ENCODE measurements at regions not wholly inside any gene's neighbourhood (a gene's known extent, or its start where the extent isn't known, plus 50 kb on each side); places are given as distances from the start of the nearest gene placed in this dataset.

- Histone ChIP-seq H3K27me3 (ENCODE audit: control insufficient read depth, extremely low read depth, insufficient read depth, low read length) (no peaks in the 10 kb centered on the region), H3K4me3 (ENCODE audit: control insufficient read depth in 2 of 3, extremely low read depth in 1 of 3, insufficient read depth in 2 of 3, low read depth in 1 of 3, low read length in 3 of 3) (no peak overlapping the region), H3K4me1 (ENCODE audit: control insufficient read depth, extremely low read depth, insufficient read depth, low read length) (no peaks in the 10 kb centered on the region), H3K9me1 (ENCODE audit: control insufficient read depth, extremely low read depth, insufficient read depth, low read length) (no peaks in the 10 kb centered on the region), H3K9me3 (ENCODE audit: control insufficient read depth, low read depth, low read length) (no peaks in the 10 kb centered on the region), H2AFZ (ENCODE audit: control insufficient read depth, low read length) (no peak overlapping the region), H3K36me3 (ENCODE audit: control insufficient read depth in 2 of 2, extremely low read depth in 1 of 2, insufficient read depth in 2 of 2, low read length in 2 of 2) (no peaks in the 10 kb centered on the region), H3K4me2 (ENCODE audit: control insufficient read depth, extremely low read depth, insufficient read depth, low read depth, low read length) (no peak overlapping the region), H3K9ac (ENCODE audit: control insufficient read depth, extremely low read depth, insufficient read depth, low read length) (no peak overlapping the region), H3K27ac (ENCODE audit: control insufficient read depth, insufficient read depth, low read length) (no peak overlapping the region), H4K20me1 (ENCODE audit: control insufficient read depth, extremely low read depth, insufficient read depth, low read length) (no peaks in the 10 kb centered on the region), H3K79me2 (ENCODE audit: control insufficient read depth, insufficient read depth, low read length) (no peaks in the 10 kb centered on the region)
- DNase-seq (ENCODE audit: low read depth, low spot score) (no peak), FAIRE-seq (no peak)
- TF ChIP-seq, protein P1, sequence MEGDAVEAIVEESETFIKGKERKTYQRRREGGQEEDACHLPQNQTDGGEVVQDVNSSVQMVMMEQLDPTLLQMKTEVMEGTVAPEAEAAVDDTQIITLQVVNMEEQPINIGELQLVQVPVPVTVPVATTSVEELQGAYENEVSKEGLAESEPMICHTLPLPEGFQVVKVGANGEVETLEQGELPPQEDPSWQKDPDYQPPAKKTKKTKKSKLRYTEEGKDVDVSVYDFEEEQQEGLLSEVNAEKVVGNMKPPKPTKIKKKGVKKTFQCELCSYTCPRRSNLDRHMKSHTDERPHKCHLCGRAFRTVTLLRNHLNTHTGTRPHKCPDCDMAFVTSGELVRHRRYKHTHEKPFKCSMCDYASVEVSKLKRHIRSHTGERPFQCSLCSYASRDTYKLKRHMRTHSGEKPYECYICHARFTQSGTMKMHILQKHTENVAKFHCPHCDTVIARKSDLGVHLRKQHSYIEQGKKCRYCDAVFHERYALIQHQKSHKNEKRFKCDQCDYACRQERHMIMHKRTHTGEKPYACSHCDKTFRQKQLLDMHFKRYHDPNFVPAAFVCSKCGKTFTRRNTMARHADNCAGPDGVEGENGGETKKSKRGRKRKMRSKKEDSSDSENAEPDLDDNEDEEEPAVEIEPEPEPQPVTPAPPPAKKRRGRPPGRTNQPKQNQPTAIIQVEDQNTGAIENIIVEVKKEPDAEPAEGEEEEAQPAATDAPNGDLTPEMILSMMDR (optimal IDR thresholded peaks at IDR 0.05 in 1 of 3, IDR thresholded peaks at IDR 0.05 in 1 of 3, conservative IDR thresholded peaks at IDR 0.05 in 1 of 3; ENCODE audit: extremely low read depth in 1 of 3, insufficient read depth in 2 of 3, low read length in 3 of 3) = no peak
- TF ChIP-seq EZH2 (IDR thresholded peaks at IDR 0.05; ENCODE audit: low read length) = no peak
- dilution Hi-C loops (cut with MboI; ENCODE audit: extremely low pct_ligation_motif_present, low sequenced_read_pairs) = no loop called here
These were observed 427.5 kb upstream of the MGAT4C start for GRCh38 chr12:86683568-86684304.

DNA sequence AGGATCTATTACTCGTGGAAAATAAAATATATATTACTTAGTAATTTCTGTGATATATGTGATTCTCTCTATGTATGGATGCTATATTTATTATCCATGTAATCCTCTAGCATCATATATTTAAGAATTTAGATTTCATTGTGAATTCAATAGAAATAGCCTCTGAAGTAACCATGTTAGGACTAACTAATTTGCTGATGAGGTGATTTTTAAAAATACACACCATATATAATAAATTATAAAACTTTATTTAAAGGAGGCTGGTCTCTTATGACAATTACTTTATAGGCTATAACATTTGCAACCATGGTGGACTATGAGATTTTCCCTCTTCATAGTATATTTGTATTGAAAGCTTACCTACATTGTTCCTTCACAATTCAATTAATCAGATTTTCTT lies 424.9 kb upstream of the MGAT4C start:
- H3K9me3 ChIP-seq (ENCODE audit: control insufficient read depth, low read depth, low read length) = no peaks in the 10 kb centered on the region
- H4K20me1 ChIP-seq (ENCODE audit: control insufficient read depth, extremely low read depth, insufficient read depth, low read length) = no peaks in the 10 kb centered on the region
- no peak overlapping the region for H2AFZ ChIP-seq (ENCODE audit: control insufficient read depth, low read length)
- no peak overlapping the region for H3K27ac ChIP-seq (ENCODE audit: control insufficient read depth, insufficient read depth, low read length)
- no peaks in the 10 kb centered on the region for H3K4me1 ChIP-seq (ENCODE audit: control insufficient read depth, extremely low read depth, insufficient read depth, low read length)
- H3K4me2 ChIP-seq (ENCODE audit: control insufficient read depth, extremely low read depth, insufficient read depth, low read depth, low read length) = no peak overlapping the region
- DNase-seq (ENCODE audit: low read depth, low spot score) (no peak), FAIRE-seq (no peak)
- H3K27me3 ChIP-seq (ENCODE audit: control insufficient read depth, extremely low read depth, insufficient read depth, low read length) = no peaks in the 10 kb centered on the region
- H3K36me3 ChIP-seq (ENCODE audit: control insufficient read depth in 2 of 2, extremely low read depth in 1 of 2, insufficient read depth in 2 of 2, low read length in 2 of 2) = no peaks in the 10 kb centered on the region
- H3K4me3 ChIP-seq (ENCODE audit: control insufficient read depth in 2 of 3, extremely low read depth in 1 of 3, insufficient read depth in 2 of 3, low read depth in 1 of 3, low read length in 3 of 3) = no peak overlapping the region
- TF ChIP-seq EZH2 (IDR thresholded peaks at IDR 0.05; ENCODE audit: low read length) = no peak
- TF ChIP-seq, protein P1 (optimal IDR thresholded peaks at IDR 0.05 in 1 of 3, IDR thresholded peaks at IDR 0.05 in 1 of 3, conservative IDR thresholded peaks at IDR 0.05 in 1 of 3; ENCODE audit: extremely low read depth in 1 of 3, insufficient read depth in 2 of 3, low read length in 3 of 3) = no peak
- no peaks in the 10 kb centered on the region for H3K79me2 ChIP-seq (ENCODE audit: control insufficient read depth, insufficient read depth, low read length)
- no peaks in the 10 kb centered on the region for H3K9me1 ChIP-seq (ENCODE audit: control insufficient read depth, extremely low read depth, insufficient read depth, low read length)
- H3K9ac ChIP-seq (ENCODE audit: control insufficient read depth, extremely low read depth, insufficient read depth, low read length) = no peak overlapping the region
- dilution Hi-C loops (cut with MboI; ENCODE audit: extremely low pct_ligation_motif_present, low sequenced_read_pairs) = no loop called here

All from keratinocyte (primary cell).